H9 (cell line): ENCODE measurements at regions not wholly inside any gene's neighbourhood (a gene's known extent, or its start where the extent isn't known, plus 50 kb on each side); places are given as distances from the start of the nearest gene placed in this dataset.

Source experiments
- DNase-seq: peaks from one replicate; pipeline ENCODE4 v3.0.0-alpha.2; 2017
- H2AFZ ChIP-seq: one replicate; pipeline ENCODE4 v1.6.1; 2013; ENCODE audit warnings: mild to moderate bottlenecking, low read length, control low read depth, moderate library complexity
- H2AK5ac ChIP-seq: 2 replicates; pipeline ENCODE4 v1.6.1; 2013; ENCODE audit warnings: low read length, control low read depth, mixed read lengths; ENCODE audit not compliant: insufficient read length
- H2BK120ac ChIP-seq: one replicate; pipeline ENCODE4 v1.6.1; 2013; ENCODE audit warnings: low read depth, mild to moderate bottlenecking, low read length, control low read depth, inconsistent platforms; ENCODE audit not compliant: poor library complexity, severe bottlenecking
- H2BK12ac ChIP-seq: 2 replicates; pipeline ENCODE4 v1.6.1; 2013; ENCODE audit warnings: low read length, control low read depth, mixed read lengths, low read depth; ENCODE audit not compliant: insufficient read length
- H2BK15ac ChIP-seq: 2 replicates; pipeline ENCODE4 v1.6.1; 2013; ENCODE audit warnings: low read depth, low read length, control low read depth
- H2BK20ac ChIP-seq: one replicate; pipeline ENCODE4 v1.6.1; 2013; ENCODE audit warnings: low read depth, mild to moderate bottlenecking, low read length, control low read depth, inconsistent platforms; ENCODE audit not compliant: poor library complexity, severe bottlenecking
- H2BK5ac ChIP-seq: 2 replicates; pipeline ENCODE4 v1.6.1; 2013; ENCODE audit warnings: low read length, control low read depth, mixed read lengths; ENCODE audit not compliant: insufficient read length
- H3K14ac ChIP-seq: 2 replicates; pipeline ENCODE4 v1.6.1; 2013; ENCODE audit warnings: low read length, control low read depth; ENCODE audit not compliant: insufficient read depth
- H3K18ac ChIP-seq: 2 replicates; pipeline ENCODE4 v1.6.1; 2013; ENCODE audit warnings: low read depth, mild to moderate bottlenecking, mixed read lengths, low read length, control low read depth; ENCODE audit not compliant: insufficient read length
- H3K23ac ChIP-seq: 2 replicates; pipeline ENCODE4 v1.6.1; 2013; ENCODE audit warnings: low read length, control low read depth, mixed read lengths, low read depth; ENCODE audit not compliant: insufficient read length
- H3K23me2 ChIP-seq: 2 replicates; pipeline ENCODE4 v1.6.1; 2013; ENCODE audit warnings: low read depth, mild to moderate bottlenecking, mixed read lengths, low read length, control low read depth; ENCODE audit not compliant: insufficient read length, poor library complexity, severe bottlenecking
- H3K27ac ChIP-seq: 2 replicates; pipeline ENCODE4 v1.5.1; 2013; ENCODE audit warnings: low read length, control low read depth, mixed read lengths, low read depth; ENCODE audit not compliant: insufficient read length
- H3K27me3 ChIP-seq: 2 replicates; pipeline ENCODE4 v1.6.1; 2013; ENCODE audit warnings: low read length, control low read depth, inconsistent platforms; ENCODE audit not compliant: insufficient read depth
- H3K4ac ChIP-seq: 2 replicates; pipeline ENCODE4 v1.6.1; 2013; ENCODE audit warnings: low read depth, mild to moderate bottlenecking, control low read depth, inconsistent platforms, low read length, moderate library complexity
- H3K4me1 ChIP-seq: 2 replicates; pipeline ENCODE4 v1.6.1; 2013; ENCODE audit warnings: low read length, control low read depth, inconsistent platforms; ENCODE audit not compliant: insufficient read depth
- H3K4me2 ChIP-seq: 2 replicates; pipeline ENCODE4 v1.6.1; 2013; ENCODE audit warnings: low read length, control low read depth, mixed read lengths; ENCODE audit not compliant: insufficient read length, insufficient read depth
- H3K56ac ChIP-seq: 2 replicates; pipeline ENCODE4 v1.6.1; 2013; ENCODE audit warnings: low read depth, mild to moderate bottlenecking, mixed read lengths, low read length, control low read depth; ENCODE audit not compliant: insufficient read length
- H3K79me1 ChIP-seq: 2 replicates; pipeline ENCODE4 v1.6.1; 2013; ENCODE audit warnings: low read depth, mild to moderate bottlenecking, moderate library complexity, low read length, control low read depth, inconsistent platforms; ENCODE audit not compliant: insufficient read depth, poor library complexity, severe bottlenecking
- H3K79me2 ChIP-seq: 2 replicates; pipeline ENCODE4 v1.6.1; 2013; ENCODE audit warnings: low read length, control low read depth, inconsistent platforms; ENCODE audit not compliant: insufficient read depth
- H3K9ac ChIP-seq: 2 replicates; pipeline ENCODE4 v1.6.1; 2013; ENCODE audit warnings: low read length, control low read depth, mixed read lengths; ENCODE audit not compliant: insufficient read length; ENCODE audit errors: extremely low read depth
- H3K9me3 ChIP-seq: one replicate; pipeline ENCODE4 v1.6.1; 2013; ENCODE audit warnings: low read depth, low read length, inconsistent platforms; ENCODE audit not compliant: control insufficient read depth
- H3T11ph ChIP-seq: one replicate; pipeline ENCODE4 v1.6.1; 2013; ENCODE audit warnings: mild to moderate bottlenecking, low read length, control low read depth, inconsistent platforms
- H4K20me1 ChIP-seq: one replicate; pipeline ENCODE4 v1.6.1; 2013; ENCODE audit not compliant: control insufficient read depth, insufficient read length, insufficient read depth
- H4K5ac ChIP-seq: 2 replicates; pipeline ENCODE4 v1.6.1; 2013; ENCODE audit warnings: low read depth, mild to moderate bottlenecking, mixed read lengths, low read length, control low read depth; ENCODE audit not compliant: insufficient read length
- H4K8ac ChIP-seq: replicated peaks from 2 replicates; pipeline ENCODE4 v1.6.1; 2013; ENCODE audit warnings: low read length, control low read depth, mixed read lengths, low read depth; ENCODE audit not compliant: insufficient read length
- H4K91ac ChIP-seq: 2 replicates; pipeline ENCODE4 v1.6.1; 2013; ENCODE audit warnings: low read depth, mild to moderate bottlenecking, moderate library complexity, mixed read lengths, low read length, control low read depth; ENCODE audit not compliant: insufficient read length
- H3K27ac Mint-ChIP-seq, 3 experiments: 2 replicates in 2 of 3; 3 replicates in 1 of 3; pipeline ENCODE4 v1.8.0; 2020 to 2021; ENCODE audit warnings: mixed read lengths in 3 of 3, mild to moderate bottlenecking in 1 of 3, moderate library complexity in 1 of 3
- H3K27me3 Mint-ChIP-seq: 2 replicates; pipeline ENCODE4 v1.8.0; 2021; ENCODE audit warnings: low read depth, mild to moderate bottlenecking, moderate library complexity, mixed read lengths
- H3K36me3 Mint-ChIP-seq, 3 experiments: 2 replicates in 2 of 3; 3 replicates in 1 of 3; pipeline ENCODE4 v1.8.0; 2020 to 2021; ENCODE audit warnings: low read depth in 3 of 3, mixed read lengths in 3 of 3; ENCODE audit not compliant: insufficient read depth in 1 of 3
- H3K4me1 Mint-ChIP-seq, 2 experiments: 2 replicates each; pipeline ENCODE4 v1.8.0; 2020; ENCODE audit warnings: mixed read lengths in 2 of 2
- H3K4me3 Mint-ChIP-seq, 2 experiments: 2 replicates in 1 of 2; 3 replicates in 1 of 2; pipeline ENCODE4 v1.8.0; 2020 to 2021; ENCODE audit warnings: mild to moderate bottlenecking in 2 of 2, mixed read lengths in 2 of 2, moderate library complexity in 1 of 2
- H3K9me3 Mint-ChIP-seq, 2 experiments: 2 replicates in 1 of 2; 3 replicates in 1 of 2; pipeline ENCODE4 v1.8.0; 2020; ENCODE audit warnings: mild to moderate bottlenecking in 2 of 2, mixed read lengths in 2 of 2, moderate library complexity in 1 of 2
- WGBS: extraction: QIAGEN DNeasy Blood & Tissue Kit; methylation state at CpG from one replicate; pipeline ENCODE4 v1.1.7; 2013; ENCODE audit warnings: missing lambda C conversion rate, low lambda C conversion rate, mixed read lengths; ENCODE audit not compliant: insufficient read length; ENCODE audit errors: extremely low coverage; 5-methylcytosine and 5-hydroxymethylcytosine counted together
- TF ChIP-seq, protein P1 (sequence below): fragments of 200-600 bp; sonication (generic); conservative IDR thresholded peaks from 3 replicates; pipeline ENCODE4 v1.8.0; 2021; ENCODE audit warnings: antibody characterized with exemption, mild to moderate bottlenecking

DNA sequence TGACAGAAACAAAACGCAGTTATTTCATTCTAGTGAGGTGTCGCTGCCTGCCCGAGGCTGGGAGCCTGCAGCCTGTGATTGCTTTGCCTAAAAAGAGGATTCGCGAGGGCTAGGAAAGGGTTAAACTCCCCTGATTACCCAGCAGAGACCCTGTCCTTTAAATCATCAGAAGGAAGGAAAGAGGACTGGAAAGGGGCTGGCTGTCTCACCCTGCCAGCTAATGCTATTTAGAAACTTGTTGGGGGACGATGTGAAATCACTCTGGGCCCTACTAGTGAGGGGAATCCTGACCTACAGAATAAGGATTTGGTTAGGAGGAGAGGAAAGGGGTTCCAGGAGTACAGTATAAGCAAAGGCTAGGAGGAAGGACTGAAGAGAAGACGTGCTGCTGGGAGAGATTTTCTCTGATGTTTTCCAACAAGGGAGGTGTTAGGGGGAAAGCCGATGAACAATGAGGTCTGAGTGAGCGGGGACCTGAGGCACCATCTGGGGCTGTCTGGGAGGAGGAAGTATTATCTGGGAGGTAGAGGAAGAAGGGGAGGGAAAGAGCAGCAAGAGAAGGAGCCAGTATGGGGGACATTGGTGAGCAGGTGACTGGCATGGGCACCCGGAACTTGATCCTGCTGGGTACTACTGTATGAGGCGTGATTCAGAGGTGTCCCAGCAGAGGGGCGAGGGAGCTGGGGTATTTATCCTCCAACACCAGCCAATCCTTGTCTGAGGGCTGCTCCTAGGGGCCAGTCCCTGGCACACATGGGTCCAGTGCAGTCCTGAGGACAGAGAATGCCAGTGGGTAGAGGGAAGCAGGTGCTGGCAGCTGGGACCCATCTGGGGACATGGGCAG is 55.7 kb upstream of the PTPRS start:
- no peak overlapping the region for H2BK5ac ChIP-seq
- H3K9me3 ChIP-seq, result no peaks in the 10 kb centered on the region
- Mint-ChIP-seq H3K27me3 (peaks cover 73% of the 10 kb centered on the region), H3K4me1 (peaks cover 26 to 42% of the 10 kb centered on the region in 2 experiments), H3K4me3 (peak overlapping the region in 1 of 2 experiments; percentile 11; a peak in 2 of 5 replicates), H3K9me3 (peaks cover 0 to 6% of the 10 kb centered on the region in 2 experiments; a peak in 1 of 5 replicates), H3K36me3 (no peaks in the 10 kb centered on the region), H3K27ac (peak overlapping the region in 1 of 3 experiments; percentile 21; a peak in 4 of 7 replicates)
- H4K8ac ChIP-seq, result no peak overlapping the region
- no peak overlapping the region for H3T11ph ChIP-seq
- H3K56ac ChIP-seq, result no peak overlapping the region
- H3K4me2 ChIP-seq, result no peak overlapping the region
- DNase-seq, result no peak
- H4K20me1 ChIP-seq, result no peaks in the 10 kb centered on the region
- H3K79me1 ChIP-seq, result no peaks in the 10 kb centered on the region
- no peak overlapping the region for H2AFZ ChIP-seq
- H2BK12ac ChIP-seq, result no peak overlapping the region
- H2BK120ac ChIP-seq, result no peak overlapping the region
- no peaks in the 10 kb centered on the region for H3K79me2 ChIP-seq
- H2AK5ac ChIP-seq, result no peak overlapping the region
- H2BK15ac ChIP-seq, result no peak overlapping the region
- no peaks in the 10 kb centered on the region for H3K27me3 ChIP-seq
- no peak overlapping the region for H2BK20ac ChIP-seq
- no peak overlapping the region for H3K14ac ChIP-seq
- H4K5ac ChIP-seq, result no peak overlapping the region
- no peaks in the 10 kb centered on the region for H3K4me1 ChIP-seq
- H3K4ac ChIP-seq, result no peak overlapping the region
- no peaks in the 10 kb centered on the region for H3K23me2 ChIP-seq
- TF ChIP-seq, protein P1, sequence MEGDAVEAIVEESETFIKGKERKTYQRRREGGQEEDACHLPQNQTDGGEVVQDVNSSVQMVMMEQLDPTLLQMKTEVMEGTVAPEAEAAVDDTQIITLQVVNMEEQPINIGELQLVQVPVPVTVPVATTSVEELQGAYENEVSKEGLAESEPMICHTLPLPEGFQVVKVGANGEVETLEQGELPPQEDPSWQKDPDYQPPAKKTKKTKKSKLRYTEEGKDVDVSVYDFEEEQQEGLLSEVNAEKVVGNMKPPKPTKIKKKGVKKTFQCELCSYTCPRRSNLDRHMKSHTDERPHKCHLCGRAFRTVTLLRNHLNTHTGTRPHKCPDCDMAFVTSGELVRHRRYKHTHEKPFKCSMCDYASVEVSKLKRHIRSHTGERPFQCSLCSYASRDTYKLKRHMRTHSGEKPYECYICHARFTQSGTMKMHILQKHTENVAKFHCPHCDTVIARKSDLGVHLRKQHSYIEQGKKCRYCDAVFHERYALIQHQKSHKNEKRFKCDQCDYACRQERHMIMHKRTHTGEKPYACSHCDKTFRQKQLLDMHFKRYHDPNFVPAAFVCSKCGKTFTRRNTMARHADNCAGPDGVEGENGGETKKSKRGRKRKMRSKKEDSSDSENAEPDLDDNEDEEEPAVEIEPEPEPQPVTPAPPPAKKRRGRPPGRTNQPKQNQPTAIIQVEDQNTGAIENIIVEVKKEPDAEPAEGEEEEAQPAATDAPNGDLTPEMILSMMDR, result no peak
- no peak overlapping the region for H3K9ac ChIP-seq
- no CpG with 5 or more reads among the region's 12 CpGs for WGBS
- H4K91ac ChIP-seq, result no peak overlapping the region
- no peak overlapping the region for H3K18ac ChIP-seq
- H3K27ac ChIP-seq, result no peak overlapping the region
- H3K23ac ChIP-seq, result no peak overlapping the region
